Right renal cortex interstitium (tissue), 3 donors: ENCODE measurements at regions not wholly inside any gene's neighbourhood (a gene's known extent, or its start where the extent isn't known, plus 50 kb on each side); places are given as distances from the start of the nearest gene placed in this dataset.
A peak's percentile ranks its signal among the peaks of the same experiment; 100 is the strongest.

Source experiments
- DNase-seq, 3 donors: peaks; one replicate each; pipeline ENCODE4 v3.0.0-alpha.2; 2013; ENCODE audit warnings: low read depth in 3 of 3, low spot score in 2 of 3

- no peak for DNase-seq
These were observed 123.8 kb downstream of the ADRA2A start for GRCh38 chr10:111200505-111201186.

GRCh38 chr10:111203615-111204014 lies 126.8 kb downstream of the ADRA2A start:
- peak in 1 of 3 donors; percentile 8 for DNase-seq

GRCh38 chr10:111204838-111205237 lies 128.0 kb downstream of the ADRA2A start:
- DNase-seq: no peak

GRCh38 chr10:111206521-111206920 lies 129.7 kb downstream of the ADRA2A start:
- no peak for DNase-seq

GRCh38 chr10:111207500-111207899 lies 130.7 kb downstream of the ADRA2A start:
- DNase-seq: no peak

- no peak for DNase-seq
These were observed 132.1 kb downstream of the ADRA2A start for GRCh38 chr10:111208951-111209350.

GRCh38 chr10:111209692-111210091 lies 132.9 kb downstream of the ADRA2A start:
- no peak for DNase-seq

- no peak for DNase-seq
These were observed 134.4 kb downstream of the ADRA2A start for GRCh38 chr10:111211241-111211640.

GRCh38 chr10:111211706-111212105 lies 134.9 kb downstream of the ADRA2A start:
- no peak for DNase-seq

- DNase-seq: no peak
These were observed 145.1 kb downstream of the ADRA2A start for GRCh38 chr10:111221682-111222480.

- no peak for DNase-seq
These were observed 146.1 kb downstream of the ADRA2A start for GRCh38 chr10:111222961-111223360.

GRCh38 chr10:111231779-111232178 lies 154.9 kb downstream of the ADRA2A start:
- no peak for DNase-seq

GRCh38 chr10:111233439-111233838 lies 156.6 kb downstream of the ADRA2A start:
- DNase-seq: no peak

- DNase-seq: no peak
These were observed 157.5 kb downstream of the ADRA2A start for GRCh38 chr10:111234234-111234913.

GRCh38 chr10:111234914-111235302 lies 158.1 kb downstream of the ADRA2A start:
- no peak for DNase-seq

GRCh38 chr10:111240348-111240747 lies 163.5 kb downstream of the ADRA2A start:
- DNase-seq: no peak

GRCh38 chr10:111243126-111243525 lies 166.3 kb downstream of the ADRA2A start:
- DNase-seq: no peak

GRCh38 chr10:111246136-111246535 lies 169.3 kb downstream of the ADRA2A start:
- no peak for DNase-seq

GRCh38 chr10:111246814-111247452 lies 170.1 kb downstream of the ADRA2A start:
- no peak for DNase-seq

GRCh38 chr10:111247781-111248389 lies 171.1 kb downstream of the ADRA2A start:
- no peak for DNase-seq

- DNase-seq: no peak
These were observed 173.1 kb downstream of the ADRA2A start for GRCh38 chr10:111249925-111250324.
